GM21737 (cell line): ENCODE measurements at regions not wholly inside any gene's neighbourhood (a gene's known extent, or its start where the extent isn't known, plus 50 kb on each side); places are given as distances from the start of the nearest gene placed in this dataset.
"Not testable (repeated sequence)": the region's sequence is repeated elsewhere in the genome, so short reads cannot be mapped to it uniquely, and the experiment has no call there.

ENCODE experiments used
- ATAC-seq: cut with Tn5 transposase; IDR thresholded peaks from one replicate; pipeline ENCODE4 v1.9.1; 2021; ENCODE audit warnings: mild to moderate bottlenecking, moderate library complexity; ENCODE audit not compliant: unreplicated experiment

- no peak for ATAC-seq
Measured at GRCh38 chr4:27343411-27343810, 482.8 kb downstream of the STIM2 start.

DNA sequence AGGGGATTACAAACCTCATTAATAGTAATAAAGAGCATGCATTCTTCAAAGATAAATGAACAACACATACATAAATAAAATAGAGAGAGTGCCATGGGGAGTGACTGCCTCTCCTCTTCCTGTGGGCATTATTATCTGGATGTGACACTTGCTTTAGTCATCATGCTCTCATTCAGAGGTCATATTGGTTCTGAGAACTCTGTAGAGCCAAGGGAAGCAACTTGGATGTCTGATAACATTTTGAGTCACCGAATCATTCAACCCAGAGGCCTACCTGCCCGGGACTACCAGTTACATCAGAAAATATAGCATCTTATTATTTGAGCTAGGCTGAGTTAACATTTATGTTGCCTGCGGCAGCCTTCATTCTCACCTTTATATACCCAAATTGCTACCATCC lies 489.5 kb downstream of the STIM2 start:
- no peak for ATAC-seq

DNA sequence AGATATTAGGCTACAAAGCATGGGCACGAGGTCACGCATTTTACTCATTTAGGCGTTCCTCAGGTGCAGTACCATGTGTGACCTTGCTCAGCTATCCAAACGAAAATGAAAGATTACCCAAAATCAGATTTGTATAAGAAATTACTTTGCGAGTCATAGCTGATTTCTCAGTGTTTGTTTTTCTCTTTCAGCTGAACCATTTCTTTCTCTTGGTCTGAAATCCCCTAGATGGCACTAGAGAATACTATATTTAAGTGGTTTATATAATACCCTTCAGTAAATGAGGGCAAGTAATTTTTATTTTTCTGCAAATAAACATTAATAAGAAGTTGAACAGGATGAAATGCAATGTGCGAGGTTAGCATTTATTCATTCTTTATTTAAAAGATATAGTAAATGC lies 496.6 kb downstream of the STIM2 start:
- no peak for ATAC-seq

- no peak for ATAC-seq
Measured at GRCh38 chr4:27358269-27358668, 497.6 kb downstream of the STIM2 start.

GRCh38 chr4:27360131-27360530 lies 499.5 kb downstream of the STIM2 start:
- ATAC-seq, result no peak

- no peak for ATAC-seq
Measured at GRCh38 chr4:27360790-27361267, 500.2 kb downstream of the STIM2 start.

DNA sequence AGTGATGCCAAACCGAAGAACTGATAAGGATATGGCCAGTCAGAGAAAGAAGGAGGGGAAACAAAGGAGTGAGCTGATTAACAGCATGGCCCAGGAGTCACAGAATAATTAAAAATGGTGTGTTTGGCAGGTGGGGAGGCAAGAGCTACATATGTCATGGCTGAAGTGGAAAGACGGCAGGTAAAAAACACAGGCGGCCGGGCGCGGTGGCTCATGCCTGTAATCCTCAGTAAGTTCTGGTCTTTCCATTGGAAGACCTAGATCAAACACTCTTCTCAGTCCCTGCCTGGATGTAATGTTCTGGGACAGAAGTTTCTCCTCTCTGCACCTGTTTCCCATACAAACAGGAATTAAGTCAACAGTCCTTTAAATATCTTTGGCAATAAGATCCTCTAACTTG lies 503.9 kb downstream of the STIM2 start:
- ATAC-seq, result no peak

- ATAC-seq, result no peak
Measured at GRCh38 chr4:27366104-27366823, 505.6 kb downstream of the STIM2 start.

DNA sequence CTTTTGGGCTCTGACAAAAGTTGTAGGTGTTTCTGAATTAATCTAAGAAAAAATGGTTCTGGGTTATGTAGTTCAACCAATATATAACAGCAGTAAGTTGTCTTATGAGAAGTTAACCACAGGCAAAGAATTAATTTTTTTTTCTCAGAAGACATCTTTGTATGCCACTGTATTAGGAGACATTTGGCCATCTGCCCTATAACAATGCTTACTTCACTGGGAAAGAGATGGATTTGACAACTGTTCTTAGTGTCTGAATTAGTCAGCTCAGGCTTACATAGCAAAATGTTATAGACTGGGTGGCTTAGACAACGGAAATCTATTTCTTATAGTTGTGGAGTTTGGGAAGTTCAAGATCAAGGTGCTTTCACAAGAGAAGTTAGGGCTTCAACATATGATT lies 508.1 kb downstream of the STIM2 start:
- ATAC-seq, result no peak

GRCh38 chr4:27381815-27382214 lies 521.2 kb downstream of the STIM2 start:
- ATAC-seq, result no peak

DNA sequence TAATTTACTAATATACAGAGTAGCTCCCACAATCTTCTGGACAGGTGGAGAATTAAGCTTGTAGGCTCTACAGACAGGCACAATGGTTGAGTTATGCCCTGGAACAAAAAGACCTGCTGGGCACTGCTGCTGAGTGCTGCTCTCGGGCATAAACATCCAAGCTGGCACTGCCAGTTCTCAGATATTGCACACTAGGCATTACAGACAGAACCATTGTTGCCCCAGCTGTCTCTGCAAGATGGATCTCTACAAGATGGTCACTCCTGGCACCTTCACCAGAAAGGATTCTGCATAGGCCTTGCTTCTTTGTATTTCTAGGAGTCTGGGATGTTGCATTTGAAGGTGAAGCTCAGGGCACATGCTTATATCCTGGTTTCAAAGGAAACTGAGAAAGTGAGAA lies 527.1 kb downstream of the STIM2 start:
- no peak for ATAC-seq

- ATAC-seq, result no peak
Measured at GRCh38 chr4:27397886-27398285, 537.2 kb downstream of the STIM2 start.

GRCh38 chr4:27398631-27399310 lies 538.1 kb downstream of the STIM2 start:
- no peak for ATAC-seq

- ATAC-seq, result no peak
Measured at GRCh38 chr4:27407616-27408015, 547.0 kb downstream of the STIM2 start.

DNA sequence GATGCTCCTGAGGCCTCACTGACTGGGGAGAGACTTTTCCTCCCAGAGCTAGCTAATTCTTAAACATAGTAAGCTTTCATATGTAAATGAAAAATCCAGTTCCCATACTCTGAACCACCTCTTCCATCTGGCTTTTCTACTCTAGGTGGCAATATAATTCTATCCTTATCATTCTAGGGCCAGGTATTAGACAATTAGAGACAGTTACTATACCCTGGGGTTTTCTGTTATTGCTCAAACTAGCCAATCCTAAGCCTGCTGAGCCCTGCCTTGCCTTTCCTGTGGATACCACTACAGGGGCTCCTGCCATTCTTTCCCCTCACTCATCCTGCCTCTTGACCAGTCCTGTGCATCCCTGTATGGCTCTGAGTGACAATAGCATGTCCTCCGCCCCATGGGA lies 552.0 kb downstream of the STIM2 start:
- no peak for ATAC-seq

GRCh38 chr4:27414887-27415731 lies 554.5 kb downstream of the STIM2 start:
- ATAC-seq, result no peak

- no peak for ATAC-seq
Measured at GRCh38 chr4:27428661-27429060, 568.0 kb downstream of the STIM2 start.

DNA sequence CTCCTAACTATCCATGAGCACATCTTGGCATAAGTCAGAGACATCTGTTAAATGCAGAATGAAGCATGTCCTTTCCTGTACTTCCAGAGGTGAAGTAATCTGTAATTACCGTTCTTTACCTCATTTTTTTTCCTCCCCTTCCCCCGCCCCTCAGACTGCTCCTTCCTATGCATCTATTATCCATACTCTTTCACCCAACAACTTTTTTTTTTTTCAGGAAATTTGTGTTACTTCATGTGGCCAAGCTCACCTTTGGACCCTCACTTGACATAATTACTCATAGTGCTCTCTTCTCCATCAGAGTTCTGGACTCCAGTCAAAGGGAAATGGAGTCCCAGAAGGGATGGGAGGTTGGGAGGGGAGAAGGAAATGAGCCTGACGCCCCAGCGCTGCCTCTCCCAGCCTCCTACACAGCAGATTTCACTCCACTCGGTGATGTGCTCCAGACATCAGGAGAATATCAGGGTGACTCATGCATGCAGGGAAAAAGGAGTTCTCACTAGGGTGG lies 568.8 kb downstream of the STIM2 start:
- ATAC-seq, result no peak

DNA sequence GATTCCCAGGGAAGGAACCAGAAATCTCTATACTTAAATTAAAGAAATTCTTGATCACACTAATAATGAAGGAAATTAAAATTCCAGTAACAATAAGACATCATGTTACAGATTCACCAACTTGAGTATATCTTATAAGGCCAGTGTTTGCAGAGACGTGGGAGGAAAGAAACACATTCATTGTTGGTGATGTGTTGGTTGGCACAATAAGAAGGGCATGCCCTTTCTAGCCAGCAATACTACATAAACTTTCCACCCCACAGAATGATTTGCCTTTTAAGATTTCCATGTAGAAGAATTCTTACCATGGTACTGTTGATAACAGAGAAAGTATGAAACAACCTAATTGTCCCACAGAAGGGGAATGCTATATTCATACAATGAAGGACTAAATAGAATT lies 581.5 kb downstream of the STIM2 start:
- ATAC-seq, result no peak

DNA sequence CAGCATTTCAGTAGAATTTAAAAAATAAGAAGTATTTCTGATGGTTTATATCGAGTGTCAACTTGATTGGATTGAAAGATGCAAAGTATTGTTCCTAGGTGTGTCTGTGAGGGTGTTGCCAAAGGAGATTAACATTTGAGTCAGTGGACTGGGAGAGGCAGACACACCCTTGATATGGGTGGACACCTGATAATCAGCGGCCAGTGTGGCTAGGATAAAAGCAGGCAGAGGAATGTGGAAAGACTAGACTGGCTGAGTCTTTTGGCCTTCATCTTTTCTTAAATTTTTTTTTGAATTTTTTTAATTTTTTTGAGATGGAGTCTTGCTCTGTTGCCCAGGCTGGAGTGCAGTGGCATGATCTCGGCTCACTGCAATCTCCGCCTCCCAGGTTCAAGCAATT lies 582.0 kb downstream of the STIM2 start:
- not testable (repeated sequence) for ATAC-seq

- no peak for ATAC-seq
Measured at GRCh38 chr4:27463816-27464215, 603.2 kb downstream of the STIM2 start.
